Colonic mucosa (tissue), 4 donors: ENCODE measurements at regions not wholly inside any gene's neighbourhood (a gene's known extent, or its start where the extent isn't known, plus 50 kb on each side); places are given as distances from the start of the nearest gene placed in this dataset.

Experiments used
- DNase-seq: peaks from one replicate; pipeline ENCODE4 v3.0.0-alpha.2; 2020
- H3K27ac ChIP-seq: fragments of 200-600 bp; one replicate; pipeline ENCODE4 v1.8.0; 2021
- H3K27me3 ChIP-seq: fragments of 200-600 bp; one replicate; pipeline ENCODE4 v1.8.0; 2021
- H3K36me3 ChIP-seq: fragments of 200-600 bp; one replicate; pipeline ENCODE4 v1.8.0; 2021
- H3K4me1 ChIP-seq: fragments of 200-600 bp; one replicate; pipeline ENCODE4 v1.8.0; 2021; ENCODE audit warnings: mild to moderate bottlenecking
- H3K4me3 ChIP-seq: fragments of 200-600 bp; one replicate; pipeline ENCODE4 v1.8.0; 2021
- H3K9ac ChIP-seq, 2 donors: one replicate each; pipeline ENCODE4 v1.7.0; 2013; ENCODE audit warnings: control low read depth in 2 of 2, low read depth in 2 of 2, low read length in 2 of 2
- H3K9me3 ChIP-seq: fragments of 200-600 bp; one replicate; pipeline ENCODE4 v1.8.0; 2021
- intact Hi-C: fragments of 100-400 bp; cut with DNase I; formaldehyde crosslinking; loops from one replicate; pipeline ENCODE4 v1.14.1; 2022
- TF ChIP-seq, protein P1 (sequence below): fragments of 200-600 bp; IDR thresholded peaks from one replicate; pipeline ENCODE4 v1.8.0; 2022; ENCODE audit warnings: antibody characterized with exemption, mild to moderate bottlenecking
- donor health status: healthy.
- donor health status: DM: no; HTN: no; CAD: no.
- donor health status: DM: no; HTN: no; CAD: no.

DNA sequence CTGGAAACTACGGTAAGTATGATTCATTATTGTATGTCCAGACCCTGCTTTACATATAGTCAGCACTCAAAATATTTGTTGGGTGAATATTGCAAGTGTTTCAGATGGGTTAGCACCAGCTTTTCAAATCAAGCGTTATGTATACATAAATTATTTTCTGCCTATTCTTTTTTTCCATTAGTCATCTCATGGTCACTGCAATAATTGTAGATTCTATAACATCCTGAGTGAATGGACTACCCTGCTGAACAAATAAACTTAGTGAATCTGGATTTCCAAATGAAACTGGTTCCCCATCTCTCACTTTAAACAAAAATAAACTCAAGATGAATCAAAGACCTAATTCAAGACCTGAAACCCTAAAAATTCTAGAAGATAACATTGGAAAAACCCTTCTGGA lies 152.3 kb downstream of the DIO2 start:
- Histone ChIP-seq H3K9me3 (no peaks in the 10 kb centered on the region), H3K36me3 (no peaks in the 10 kb centered on the region), H3K4me1 (no peaks in the 10 kb centered on the region), H3K27me3 (no peaks in the 10 kb centered on the region), H3K4me3 (no peak overlapping the region), H3K9ac (no peak overlapping the region), H3K27ac (no peak overlapping the region)
- TF ChIP-seq, protein P1, sequence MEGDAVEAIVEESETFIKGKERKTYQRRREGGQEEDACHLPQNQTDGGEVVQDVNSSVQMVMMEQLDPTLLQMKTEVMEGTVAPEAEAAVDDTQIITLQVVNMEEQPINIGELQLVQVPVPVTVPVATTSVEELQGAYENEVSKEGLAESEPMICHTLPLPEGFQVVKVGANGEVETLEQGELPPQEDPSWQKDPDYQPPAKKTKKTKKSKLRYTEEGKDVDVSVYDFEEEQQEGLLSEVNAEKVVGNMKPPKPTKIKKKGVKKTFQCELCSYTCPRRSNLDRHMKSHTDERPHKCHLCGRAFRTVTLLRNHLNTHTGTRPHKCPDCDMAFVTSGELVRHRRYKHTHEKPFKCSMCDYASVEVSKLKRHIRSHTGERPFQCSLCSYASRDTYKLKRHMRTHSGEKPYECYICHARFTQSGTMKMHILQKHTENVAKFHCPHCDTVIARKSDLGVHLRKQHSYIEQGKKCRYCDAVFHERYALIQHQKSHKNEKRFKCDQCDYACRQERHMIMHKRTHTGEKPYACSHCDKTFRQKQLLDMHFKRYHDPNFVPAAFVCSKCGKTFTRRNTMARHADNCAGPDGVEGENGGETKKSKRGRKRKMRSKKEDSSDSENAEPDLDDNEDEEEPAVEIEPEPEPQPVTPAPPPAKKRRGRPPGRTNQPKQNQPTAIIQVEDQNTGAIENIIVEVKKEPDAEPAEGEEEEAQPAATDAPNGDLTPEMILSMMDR = no peak
- intact Hi-C loops = loop anchor here (10.0 kb wide), 1 partner anchor 786 kb away; no protein-coding TSS in a partner anchor
- no peak for DNase-seq

DNA sequence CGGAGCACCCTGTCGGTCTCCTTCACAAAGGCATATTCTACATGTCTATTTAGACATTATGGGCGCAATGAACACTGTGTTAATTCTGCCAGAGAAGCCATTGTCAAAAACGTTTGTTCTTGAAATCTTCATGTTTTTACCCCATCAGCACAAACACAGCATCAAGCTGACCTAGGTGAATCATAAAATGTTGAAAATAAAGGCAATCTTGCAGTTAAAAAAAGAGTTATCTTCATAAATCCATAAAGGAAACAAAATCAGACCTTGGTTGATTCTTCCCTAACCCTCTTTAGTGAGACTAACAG lies 154.9 kb downstream of the DIO2 start:
- Histone ChIP-seq H3K27me3 (no peaks in the 10 kb centered on the region), H3K36me3 (no peaks in the 10 kb centered on the region), H3K27ac (no peak overlapping the region), H3K4me1 (no peaks in the 10 kb centered on the region), H3K9ac (no peak overlapping the region), H3K9me3 (no peaks in the 10 kb centered on the region), H3K4me3 (no peak overlapping the region)
- TF ChIP-seq, protein P1 = peak; percentile 10
- DNase-seq = no peak
- intact Hi-C loops = loop anchor here (10.0 kb wide), 1 partner anchor 788 kb away; no protein-coding TSS in a partner anchor

DNA sequence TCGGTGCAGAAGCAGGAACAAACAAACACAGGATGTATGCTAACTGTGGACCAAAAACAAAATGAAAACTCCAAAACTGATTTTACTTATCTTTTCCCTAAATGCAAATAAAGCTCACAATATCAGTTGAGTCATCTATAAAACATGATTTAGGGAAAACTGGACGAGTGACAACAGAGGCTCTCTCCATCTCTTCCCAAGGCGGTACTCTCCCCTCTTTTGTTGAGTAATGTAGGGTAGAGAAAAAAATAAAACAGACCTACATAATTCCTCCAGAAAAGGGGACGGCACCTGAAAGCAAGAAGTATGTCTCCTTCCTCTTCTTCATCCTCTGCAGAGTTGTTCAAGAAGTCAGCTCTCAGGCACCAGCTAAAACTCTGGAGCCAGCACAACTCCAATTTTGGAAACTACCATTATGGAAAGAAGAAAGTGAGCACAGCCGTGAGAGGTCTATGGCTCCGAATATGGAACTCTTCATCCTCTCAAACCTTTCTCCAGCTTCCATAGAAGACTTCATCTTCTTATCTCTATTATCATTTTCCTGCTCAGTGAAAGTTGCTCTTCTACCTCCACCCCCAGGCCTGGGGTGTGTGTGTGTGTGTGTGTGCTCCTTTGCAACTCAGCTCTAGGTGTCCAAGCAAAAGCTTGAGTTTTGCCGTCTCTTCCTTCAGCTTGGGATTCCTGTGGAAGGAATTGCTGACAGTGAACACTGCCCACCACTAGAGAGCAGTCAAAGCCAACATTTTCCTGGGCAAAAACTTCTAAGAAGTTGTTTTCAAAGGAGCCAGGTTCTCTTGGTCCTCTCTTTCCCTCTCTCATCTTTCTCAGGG lies 155.4 kb downstream of the DIO2 start:
- Histone ChIP-seq H3K27me3 (no peaks in the 10 kb centered on the region), H3K27ac (no peak overlapping the region), H3K4me3 (no peak overlapping the region), H3K36me3 (no peaks in the 10 kb centered on the region), H3K4me1 (no peaks in the 10 kb centered on the region), H3K9me3 (no peaks in the 10 kb centered on the region), H3K9ac (no peak overlapping the region)
- TF ChIP-seq, protein P1 = peak; percentile 54
- intact Hi-C loops = loop anchor here (10.0 kb wide), 1 partner anchor 789 kb away; no protein-coding TSS in a partner anchor
- DNase-seq = peak; percentile 24

DNA sequence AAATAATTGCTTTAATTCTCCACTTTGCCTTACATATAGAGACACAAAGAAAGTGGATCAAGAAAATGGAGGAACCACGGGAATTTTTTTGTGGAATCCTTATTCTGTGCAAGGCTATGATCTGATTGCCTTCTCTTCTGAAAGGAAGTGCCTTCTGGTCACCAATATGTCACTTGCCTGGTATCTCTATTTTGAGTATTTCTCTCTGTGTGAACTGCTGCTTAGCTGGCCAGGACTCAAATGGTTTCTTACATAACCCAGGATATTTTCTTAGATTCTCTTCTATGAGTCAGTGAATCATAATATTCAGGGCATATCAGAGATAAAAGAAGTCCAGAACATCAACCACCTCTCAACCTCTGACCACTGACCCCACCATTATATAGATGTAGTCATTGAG lies 156.1 kb downstream of the DIO2 start:
- H3K27ac ChIP-seq = no peak overlapping the region
- TF ChIP-seq, protein P1 = no peak
- H3K9me3 ChIP-seq = no peaks in the 10 kb centered on the region
- H3K36me3 ChIP-seq = no peaks in the 10 kb centered on the region
- no peak overlapping the region for H3K4me3 ChIP-seq
- DNase-seq = no peak
- intact Hi-C loops = loop anchor here (10.0 kb wide), 1 partner anchor 790 kb away; no protein-coding TSS in a partner anchor
- H3K4me1 ChIP-seq = no peaks in the 10 kb centered on the region
- H3K9ac ChIP-seq = no peak overlapping the region
- no peaks in the 10 kb centered on the region for H3K27me3 ChIP-seq

DNA sequence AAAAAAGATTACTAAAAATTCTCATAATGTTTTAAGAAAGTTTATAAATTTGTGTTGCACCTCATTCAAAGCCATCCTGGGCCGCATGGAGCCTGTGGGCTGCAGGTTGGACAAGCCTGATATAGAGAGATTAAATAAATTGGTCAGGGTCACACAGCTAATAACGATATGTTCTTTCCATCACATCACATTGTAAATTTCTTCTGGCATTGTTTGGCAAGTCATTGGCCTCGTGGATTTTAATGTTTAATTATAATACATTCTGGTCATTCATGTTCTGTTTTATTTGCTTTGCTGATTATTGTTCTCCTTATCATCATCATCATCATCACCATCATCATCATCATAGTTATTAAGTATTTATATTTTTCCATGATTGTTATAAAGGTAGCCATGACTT lies 157.3 kb downstream of the DIO2 start:
- H3K27me3 ChIP-seq = no peaks in the 10 kb centered on the region
- no peak overlapping the region for H3K4me3 ChIP-seq
- H3K27ac ChIP-seq = no peak overlapping the region
- no peak for DNase-seq
- H3K9ac ChIP-seq = no peak overlapping the region
- intact Hi-C loops = loop anchor here (10.0 kb wide), 1 partner anchor 791 kb away; no protein-coding TSS in a partner anchor
- H3K4me1 ChIP-seq = no peaks in the 10 kb centered on the region
- H3K36me3 ChIP-seq = no peaks in the 10 kb centered on the region
- TF ChIP-seq, protein P1 = no peak
- H3K9me3 ChIP-seq = no peaks in the 10 kb centered on the region
